SU-DHL-6 (cell line): ENCODE measurements at regions not wholly inside any gene's neighbourhood (a gene's known extent, or its start where the extent isn't known, plus 50 kb on each side); places are given as distances from the start of the nearest gene placed in this dataset.
"Not testable (repeated sequence)": the region's sequence is repeated elsewhere in the genome, so short reads cannot be mapped to it uniquely, and the experiment has no call there.

Experiments used
- H2AFZ ChIP-seq: fragments of 200-600 bp; sonication (generic); 2 replicates; pipeline ENCODE4 v1.6.1; 2014; ENCODE audit warnings: low read depth, mild to moderate bottlenecking, moderate library complexity, mixed read lengths, antibody characterized with exemption, low read length; ENCODE audit not compliant: severe bottlenecking
- H3F3A ChIP-seq: fragments of 200-600 bp; shearing (Covaris generic); 2 replicates; pipeline ENCODE4 v1.6.0; 2016; ENCODE audit warnings: antibody characterized with exemption, mild to moderate bottlenecking; ENCODE audit not compliant: insufficient read depth
- H3K27ac ChIP-seq: fragments of 200-600 bp; sonication (generic); 2 replicates; pipeline ENCODE4 v1.5.1; 2016; ENCODE audit warnings: low read depth, mild to moderate bottlenecking, low read length, moderate library complexity, mixed read lengths
- H3K27me3 ChIP-seq: fragments of 200-600 bp; sonication (generic), shearing (Covaris generic); 2 replicates; pipeline ENCODE4 v1.6.0; 2014; ENCODE audit warnings: mild to moderate bottlenecking, low read length
- H3K36me3 ChIP-seq: fragments of 200-600 bp; sonication (generic); 2 replicates; pipeline ENCODE4 v1.6.1; 2014; ENCODE audit warnings: mild to moderate bottlenecking, low read length, mixed read lengths
- H3K4me2 ChIP-seq: fragments of 300-600, 200-600 bp; shearing (Covaris generic), sonication (generic); 2 replicates; pipeline ENCODE4 v1.6.0; 2014; ENCODE audit warnings: low read length, low read depth, mild to moderate bottlenecking; ENCODE audit not compliant: poor library complexity, severe bottlenecking
- H3K4me3 ChIP-seq: fragments of 200-600 bp; sonication (generic); 2 replicates; pipeline ENCODE4 v1.5.1; 2014; ENCODE audit warnings: antibody characterized with exemption, low read length, mild to moderate bottlenecking, mixed read lengths; ENCODE audit not compliant: insufficient read depth, poor library complexity, severe bottlenecking
- H3K79me2 ChIP-seq: fragments of 200-600 bp; sonication (generic); 2 replicates; pipeline ENCODE4 v1.6.1; 2014; ENCODE audit warnings: mild to moderate bottlenecking, low read length, moderate library complexity; ENCODE audit not compliant: insufficient read depth
- H3K9ac ChIP-seq: fragments of 200-600 bp; sonication (generic); 2 replicates; pipeline ENCODE4 v1.7.0; 2014; ENCODE audit warnings: mild to moderate bottlenecking, low read length
- H3K9me2 ChIP-seq: fragments of 200-600 bp; sonication (generic); replicated peaks from 2 replicates; pipeline ENCODE4 v1.6.1; 2014; ENCODE audit warnings: low read length; ENCODE audit not compliant: insufficient read depth
- H3K9me3 ChIP-seq: fragments of 200-600 bp; sonication (generic); 2 replicates; pipeline ENCODE4 v1.6.1; 2014; ENCODE audit warnings: low read length, mixed read lengths; ENCODE audit not compliant: insufficient read depth
- H4K20me1 ChIP-seq: fragments of 200-600 bp; sonication (generic); 2 replicates; pipeline ENCODE4 v1.6.1; 2014; ENCODE audit warnings: low read depth, mild to moderate bottlenecking, antibody characterized with exemption, low read length, moderate library complexity, mixed read lengths
- EZH2phosphoT487 ChIP-seq: fragments of 200-600 bp; sonication (generic), shearing (Covaris generic); conservative IDR thresholded peaks from 2 replicates; pipeline ENCODE4 v1.6.1; 2018; ENCODE audit warnings: mild to moderate bottlenecking, antibody characterized with exemption, low read length, moderate library complexity, mixed read lengths
- TF ChIP-seq, protein P1 (sequence below): fragments of 200-600 bp; sonication (generic); IDR thresholded peaks from one replicate; pipeline ENCODE4 v1.5.1; 2017; ENCODE audit warnings: antibody characterized with exemption, mild to moderate bottlenecking, low read length, moderate library complexity; ENCODE audit not compliant: insufficient read depth, poor library complexity, severe bottlenecking

- Histone ChIP-seq H3K4me2 (no peak overlapping the region), H3K4me3 (no peak overlapping the region), H3K9me2 (no peaks in the 10 kb centered on the region), H4K20me1 (no peaks in the 10 kb centered on the region), H3K27ac (no peak overlapping the region), H3K9ac (no peak overlapping the region), H3K79me2 (no peaks in the 10 kb centered on the region), H3F3A (no peaks in the 10 kb centered on the region), H2AFZ (no peak overlapping the region), H3K36me3 (no peaks in the 10 kb centered on the region), H3K27me3 (no peaks in the 10 kb centered on the region), H3K9me3 (no peaks in the 10 kb centered on the region)
- TF ChIP-seq EZH2phosphoT487: no peak
- TF ChIP-seq, protein P1, sequence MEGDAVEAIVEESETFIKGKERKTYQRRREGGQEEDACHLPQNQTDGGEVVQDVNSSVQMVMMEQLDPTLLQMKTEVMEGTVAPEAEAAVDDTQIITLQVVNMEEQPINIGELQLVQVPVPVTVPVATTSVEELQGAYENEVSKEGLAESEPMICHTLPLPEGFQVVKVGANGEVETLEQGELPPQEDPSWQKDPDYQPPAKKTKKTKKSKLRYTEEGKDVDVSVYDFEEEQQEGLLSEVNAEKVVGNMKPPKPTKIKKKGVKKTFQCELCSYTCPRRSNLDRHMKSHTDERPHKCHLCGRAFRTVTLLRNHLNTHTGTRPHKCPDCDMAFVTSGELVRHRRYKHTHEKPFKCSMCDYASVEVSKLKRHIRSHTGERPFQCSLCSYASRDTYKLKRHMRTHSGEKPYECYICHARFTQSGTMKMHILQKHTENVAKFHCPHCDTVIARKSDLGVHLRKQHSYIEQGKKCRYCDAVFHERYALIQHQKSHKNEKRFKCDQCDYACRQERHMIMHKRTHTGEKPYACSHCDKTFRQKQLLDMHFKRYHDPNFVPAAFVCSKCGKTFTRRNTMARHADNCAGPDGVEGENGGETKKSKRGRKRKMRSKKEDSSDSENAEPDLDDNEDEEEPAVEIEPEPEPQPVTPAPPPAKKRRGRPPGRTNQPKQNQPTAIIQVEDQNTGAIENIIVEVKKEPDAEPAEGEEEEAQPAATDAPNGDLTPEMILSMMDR: no peak
Observed at GRCh38 chr15:95150466-95150865, 919.1 kb downstream of the MCTP2 start.

GRCh38 chr15:95152741-95153140 lies 921.4 kb downstream of the MCTP2 start:
- Histone ChIP-seq H3K79me2 (no peaks in the 10 kb centered on the region), H2AFZ (no peak overlapping the region), H3K4me3 (no peak overlapping the region), H3K9me2 (no peaks in the 10 kb centered on the region), H3K27me3 (no peaks in the 10 kb centered on the region), H3K27ac (no peak overlapping the region), H3K9ac (no peak overlapping the region), H3K9me3 (no peaks in the 10 kb centered on the region), H3K4me2 (no peak overlapping the region), H4K20me1 (no peaks in the 10 kb centered on the region), H3F3A (no peaks in the 10 kb centered on the region), H3K36me3 (no peaks in the 10 kb centered on the region)
- no peak for TF ChIP-seq EZH2phosphoT487
- TF ChIP-seq, protein P1: no peak

GRCh38 chr15:95153201-95153600 lies 921.8 kb downstream of the MCTP2 start:
- H4K20me1 ChIP-seq, H3K4me2 ChIP-seq, H3K36me3 ChIP-seq, H3K79me2 ChIP-seq, H3K9me3 ChIP-seq, H3K27me3 ChIP-seq, H3K27ac ChIP-seq, H2AFZ ChIP-seq, H3F3A ChIP-seq, H3K9me2 ChIP-seq, H3K4me3 ChIP-seq, H3K9ac ChIP-seq: not testable (repeated sequence)

DNA sequence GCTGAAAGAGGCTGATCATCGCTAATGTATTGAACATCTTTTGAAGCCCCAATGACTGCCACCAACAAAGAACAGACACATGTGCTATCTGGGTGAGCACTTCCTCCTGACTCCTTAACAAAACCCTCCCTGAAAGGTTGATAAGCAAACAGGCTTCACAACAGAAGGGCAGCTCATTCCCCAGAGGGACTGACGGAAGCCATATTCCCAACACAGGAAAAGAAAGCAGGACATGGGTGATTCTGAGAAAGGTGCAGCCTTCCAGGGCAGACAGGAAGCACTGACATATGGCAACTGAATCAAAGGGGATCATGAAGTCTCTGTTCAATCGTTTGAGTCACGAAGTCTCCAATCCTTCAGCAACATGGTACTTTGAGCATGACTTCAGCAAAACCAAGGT lies 929.0 kb downstream of the MCTP2 start:
- H3K9me2 ChIP-seq: no peaks in the 10 kb centered on the region
- H4K20me1 ChIP-seq: no peaks in the 10 kb centered on the region
- H3K27me3 ChIP-seq: no peaks in the 10 kb centered on the region
- H3F3A ChIP-seq: no peaks in the 10 kb centered on the region
- no peak overlapping the region for H2AFZ ChIP-seq
- no peak overlapping the region for H3K4me2 ChIP-seq
- H3K9me3 ChIP-seq: no peaks in the 10 kb centered on the region
- H3K9ac ChIP-seq: no peak overlapping the region
- no peak for TF ChIP-seq EZH2phosphoT487
- TF ChIP-seq, protein P1: no peak
- H3K27ac ChIP-seq: no peak overlapping the region
- no peaks in the 10 kb centered on the region for H3K79me2 ChIP-seq
- no peaks in the 10 kb centered on the region for H3K36me3 ChIP-seq
- H3K4me3 ChIP-seq: no peak overlapping the region
